ENCODE measurements at regions not wholly inside any gene's neighbourhood (a gene's known extent, or its start where the extent isn't known, plus 50 kb on each side); places are given as distances from the start of the nearest gene placed in this dataset.

DNA sequence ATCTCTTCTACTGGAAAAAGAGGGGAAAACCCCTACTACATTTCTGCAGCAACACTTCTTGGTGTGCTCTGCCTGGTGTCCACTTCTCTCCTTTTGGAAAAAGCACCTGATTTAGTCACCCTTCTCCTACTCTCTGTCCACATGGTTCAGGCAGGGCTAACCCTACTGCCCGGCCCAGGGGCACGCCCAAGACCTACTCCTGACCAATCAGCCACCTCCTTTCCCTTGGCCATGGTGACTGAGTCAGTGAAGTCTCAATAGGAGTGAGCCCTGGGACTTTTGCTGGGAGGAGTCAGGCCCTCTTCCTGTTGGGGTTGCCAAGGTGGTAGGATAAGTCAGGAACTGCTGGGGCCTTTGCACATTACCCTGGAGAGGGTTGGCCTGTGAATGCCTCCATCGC, 52.5 kb upstream of the MYL2 start:
- no peak for DNase-seq (ENCODE audit: low read depth in 2 of 3, low spot score in 2 of 3)

DNA sequence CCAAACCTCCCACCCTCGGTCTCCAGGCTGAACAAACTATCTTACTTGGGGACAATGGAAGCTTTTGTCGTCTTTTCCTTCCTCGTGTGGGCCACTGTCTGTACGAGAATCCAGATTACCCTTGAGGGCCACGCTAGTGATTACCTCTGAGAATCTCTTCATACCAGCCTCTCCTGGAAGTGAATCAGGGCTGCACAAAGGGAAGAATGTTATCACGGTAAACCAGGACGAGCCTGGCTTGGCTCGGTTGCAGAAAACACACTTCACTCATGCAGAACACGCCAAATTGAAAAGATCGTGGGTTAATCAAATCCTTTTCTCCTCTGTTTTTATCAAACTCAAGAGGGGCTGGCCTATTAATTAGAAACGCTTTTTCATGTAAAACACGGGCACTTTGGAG, 51.6 kb upstream of the MYL2 start:
- DNase-seq (ENCODE audit: low read depth in 2 of 3, low spot score in 2 of 3), result no peak

DNA sequence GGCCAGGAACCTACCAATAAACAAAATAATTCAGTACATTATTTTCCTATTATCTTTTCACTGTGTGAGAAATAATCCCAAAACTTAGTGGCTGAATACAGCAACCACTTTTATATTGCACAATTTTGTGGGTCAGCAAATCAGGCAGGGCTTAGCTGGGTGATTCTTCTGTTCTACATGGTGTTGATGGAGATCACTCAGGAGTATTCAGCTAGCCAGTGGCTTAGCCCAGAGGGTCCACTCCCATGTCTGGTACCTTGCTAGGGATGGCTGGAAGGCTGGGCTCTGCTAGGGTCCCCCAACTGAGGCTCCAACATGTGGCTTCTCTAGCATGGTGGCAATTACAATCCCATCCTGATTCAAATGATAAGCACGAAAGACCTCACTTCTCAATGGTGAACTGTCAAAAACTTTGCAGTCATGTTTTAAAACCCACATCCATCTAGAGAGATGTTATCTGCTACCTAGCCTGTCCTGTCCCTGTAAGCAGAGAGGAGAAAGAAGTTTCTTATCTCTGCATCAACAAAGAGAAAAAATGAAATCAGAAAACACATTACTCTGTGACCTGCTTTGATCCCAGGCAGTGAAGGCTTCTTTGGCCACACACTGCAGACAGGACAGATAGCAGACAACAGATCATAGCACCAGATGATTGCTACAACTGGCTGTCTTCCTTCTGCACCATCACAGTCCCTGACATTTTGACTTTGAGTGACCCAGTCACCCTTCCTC, 51.0 kb upstream of the MYL2 start:
- DNase-seq (ENCODE audit: low read depth in 2 of 3, low spot score in 2 of 3), result no peak

Measured in activated CD8-positive, alpha-beta memory T cell treated with anti-CD3 and anti-CD28 coated beads for 48 hours (primary cell).